ENCODE measurements at regions not wholly inside any gene's neighbourhood (a gene's known extent, or its start where the extent isn't known, plus 50 kb on each side); places are given as distances from the start of the nearest gene placed in this dataset.

DNA sequence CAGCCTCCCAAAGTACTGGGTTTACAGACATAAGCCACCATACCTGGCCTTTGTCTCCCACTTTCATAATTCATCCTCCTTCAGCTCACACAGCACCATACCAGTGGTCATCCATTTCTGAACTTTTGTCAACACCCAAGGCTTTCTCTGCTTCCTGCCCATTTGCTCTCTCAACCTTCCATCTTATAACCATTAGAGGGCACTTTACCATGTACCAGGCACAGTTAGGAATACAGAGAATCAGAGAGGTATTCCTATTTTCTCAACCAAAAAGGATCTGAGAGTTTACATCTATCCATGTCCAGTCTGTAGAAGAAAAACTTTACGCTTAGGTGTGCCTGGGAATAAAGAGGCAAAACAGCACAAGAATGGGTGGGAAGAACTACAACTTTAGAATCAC lies 397.6 kb downstream of the BUD13 start:
- TF ChIP-seq, protein P1, sequence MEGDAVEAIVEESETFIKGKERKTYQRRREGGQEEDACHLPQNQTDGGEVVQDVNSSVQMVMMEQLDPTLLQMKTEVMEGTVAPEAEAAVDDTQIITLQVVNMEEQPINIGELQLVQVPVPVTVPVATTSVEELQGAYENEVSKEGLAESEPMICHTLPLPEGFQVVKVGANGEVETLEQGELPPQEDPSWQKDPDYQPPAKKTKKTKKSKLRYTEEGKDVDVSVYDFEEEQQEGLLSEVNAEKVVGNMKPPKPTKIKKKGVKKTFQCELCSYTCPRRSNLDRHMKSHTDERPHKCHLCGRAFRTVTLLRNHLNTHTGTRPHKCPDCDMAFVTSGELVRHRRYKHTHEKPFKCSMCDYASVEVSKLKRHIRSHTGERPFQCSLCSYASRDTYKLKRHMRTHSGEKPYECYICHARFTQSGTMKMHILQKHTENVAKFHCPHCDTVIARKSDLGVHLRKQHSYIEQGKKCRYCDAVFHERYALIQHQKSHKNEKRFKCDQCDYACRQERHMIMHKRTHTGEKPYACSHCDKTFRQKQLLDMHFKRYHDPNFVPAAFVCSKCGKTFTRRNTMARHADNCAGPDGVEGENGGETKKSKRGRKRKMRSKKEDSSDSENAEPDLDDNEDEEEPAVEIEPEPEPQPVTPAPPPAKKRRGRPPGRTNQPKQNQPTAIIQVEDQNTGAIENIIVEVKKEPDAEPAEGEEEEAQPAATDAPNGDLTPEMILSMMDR (conservative IDR thresholded peaks at IDR 0.05), result no peak
- H3K4me1 Mint-ChIP-seq, result peaks cover 39% of the 10 kb centered on the region
- peaks cover 36% of the 10 kb centered on the region for H3K27me3 Mint-ChIP-seq (ENCODE audit: low read depth)
- DNase-seq (ENCODE audit: low read depth, low spot score), result no peak
- no peaks in the 10 kb centered on the region for H3K9me3 Mint-ChIP-seq
- H3K4me3 Mint-ChIP-seq, result no peak overlapping the region
- no peaks in the 10 kb centered on the region for H3K36me3 Mint-ChIP-seq (ENCODE audit: low read depth)
- no peak overlapping the region for H3K27ac Mint-ChIP-seq (ENCODE audit: unreplicated experiment)

DNA sequence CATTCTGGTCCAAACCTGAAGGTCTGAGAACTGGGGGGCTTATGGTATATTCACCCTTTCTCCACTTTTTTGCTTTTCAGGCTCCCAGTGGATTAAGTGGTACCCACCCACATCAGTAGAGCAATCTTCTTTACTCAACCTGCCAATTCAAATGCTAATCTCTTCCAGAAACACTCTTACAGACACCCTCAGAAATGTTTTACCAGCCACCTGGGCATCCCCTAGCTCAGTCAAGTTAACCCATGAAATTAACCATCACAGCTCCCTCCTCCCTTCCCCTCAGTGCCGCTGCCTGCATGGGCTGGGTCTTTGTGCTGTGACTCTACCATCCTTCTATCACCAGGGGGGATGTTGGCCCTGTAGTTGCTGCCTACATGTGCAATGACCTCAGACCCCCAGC lies 398.7 kb downstream of the BUD13 start:
- Mint-ChIP-seq H3K4me1 (peaks cover 36% of the 10 kb centered on the region), H3K9me3 (no peaks in the 10 kb centered on the region)

DNA sequence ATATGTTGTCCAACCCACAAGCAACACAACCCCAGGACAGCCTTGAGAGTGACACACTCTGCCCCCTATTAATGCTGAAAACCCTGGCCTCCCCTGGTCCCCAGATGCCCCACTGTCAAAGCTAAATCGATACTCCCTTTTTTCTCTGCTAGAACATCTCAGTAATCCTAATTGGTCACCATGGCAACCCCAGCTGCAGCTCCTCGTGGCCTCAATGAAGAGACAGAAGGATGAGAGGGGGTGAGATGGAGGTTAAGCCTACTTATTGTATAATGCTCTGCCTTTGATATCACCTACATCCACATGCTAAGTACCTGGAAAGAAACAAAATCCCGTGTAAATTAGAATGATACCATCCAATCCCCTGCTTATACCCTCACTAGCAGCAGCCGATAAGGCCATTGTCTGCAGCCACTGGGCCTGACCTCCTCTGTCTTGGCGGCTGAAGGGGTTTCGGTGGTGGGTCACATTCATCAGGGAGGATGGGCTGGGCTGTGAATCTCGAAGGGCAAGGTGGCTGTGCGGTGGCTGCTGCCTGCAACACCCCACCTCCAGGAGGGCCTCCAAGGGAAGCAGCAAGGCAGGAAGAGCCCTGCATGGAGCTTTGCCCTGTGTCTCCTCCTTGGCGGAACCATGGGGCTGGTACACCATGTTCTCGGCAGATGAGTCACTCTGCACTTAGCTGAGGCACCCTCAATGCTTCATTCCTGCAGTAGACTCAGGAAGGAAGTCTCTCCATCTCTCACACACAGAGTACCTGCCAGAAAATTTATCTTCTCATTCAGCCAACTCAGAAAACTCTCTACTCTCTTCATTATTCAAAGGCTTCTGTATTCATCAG lies 399.5 kb downstream of the BUD13 start:
- no peaks in the 10 kb centered on the region for H3K36me3 Mint-ChIP-seq (ENCODE audit: low read depth)
- no peak for DNase-seq (ENCODE audit: low read depth, low spot score)
- no peak overlapping the region for H3K27ac Mint-ChIP-seq (ENCODE audit: unreplicated experiment)
- TF ChIP-seq, protein P1 (conservative IDR thresholded peaks at IDR 0.05), result no peak
- peaks cover 36% of the 10 kb centered on the region for H3K4me1 Mint-ChIP-seq
- peaks cover 23% of the 10 kb centered on the region for H3K27me3 Mint-ChIP-seq (ENCODE audit: low read depth)
- no peak overlapping the region for H3K4me3 Mint-ChIP-seq
- no peaks in the 10 kb centered on the region for H3K9me3 Mint-ChIP-seq

More for the DNA sequence above, 398.7 kb downstream of the BUD13 start:
- TF ChIP-seq, protein P1 (conservative IDR thresholded peaks at IDR 0.05), result no peak
- Mint-ChIP-seq H3K4me3 (no peak overlapping the region), H3K36me3 (ENCODE audit: low read depth) (no peaks in the 10 kb centered on the region), H3K27ac (ENCODE audit: unreplicated experiment) (no peak overlapping the region), H3K27me3 (ENCODE audit: low read depth) (peaks cover 27% of the 10 kb centered on the region)
- DNase-seq (ENCODE audit: low read depth, low spot score), result no peak

DNA sequence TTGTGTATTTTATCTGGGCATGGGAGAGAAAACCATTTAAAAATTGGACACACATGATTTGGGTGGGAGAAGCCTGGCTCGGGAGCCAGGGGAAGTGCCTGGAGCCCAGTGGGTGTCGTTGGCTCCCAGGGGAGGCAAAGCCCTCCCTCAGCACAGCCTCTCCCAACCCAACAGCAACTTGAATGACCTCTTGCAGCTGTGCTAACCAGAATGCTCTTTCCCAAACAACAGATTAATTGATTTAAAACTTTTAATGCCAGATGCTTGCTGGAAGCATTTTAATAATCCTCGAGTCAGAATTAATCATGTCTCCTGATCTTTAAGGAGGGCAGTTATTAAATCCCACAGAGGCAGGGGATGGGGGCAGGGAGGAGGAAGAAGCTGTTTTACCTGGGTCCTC lies 401.6 kb downstream of the BUD13 start:
- H3K27ac Mint-ChIP-seq (ENCODE audit: unreplicated experiment), result peak overlapping the region; percentile 36
- H3K36me3 Mint-ChIP-seq (ENCODE audit: low read depth), result no peaks in the 10 kb centered on the region
- H3K27me3 Mint-ChIP-seq (ENCODE audit: low read depth), result peaks cover 26% of the 10 kb centered on the region
- H3K9me3 Mint-ChIP-seq, result no peaks in the 10 kb centered on the region
- no peak overlapping the region for H3K4me3 Mint-ChIP-seq
- peaks cover 35% of the 10 kb centered on the region for H3K4me1 Mint-ChIP-seq
- DNase-seq (ENCODE audit: low read depth, low spot score), result no peak
- TF ChIP-seq, protein P1 (conservative IDR thresholded peaks at IDR 0.05), result no peak

DNA sequence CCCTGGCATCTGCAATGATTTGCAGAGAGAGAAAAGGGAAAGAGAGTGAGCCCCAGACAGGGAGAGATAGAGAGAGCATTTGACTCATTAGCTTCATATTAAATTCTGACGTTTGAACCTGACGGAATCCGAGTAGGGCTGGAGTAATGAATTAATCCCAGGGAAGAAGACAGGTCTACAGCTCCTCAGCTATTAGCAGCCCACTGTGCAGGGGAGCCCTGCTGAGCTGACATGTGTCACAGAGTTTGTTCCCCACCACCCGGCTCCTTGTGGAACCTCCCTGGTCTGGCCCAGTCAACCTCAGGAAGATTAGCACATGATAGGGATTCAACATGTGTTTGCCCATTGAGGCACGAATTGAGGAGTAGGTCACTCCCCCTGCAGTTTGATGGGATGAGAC lies 404.0 kb downstream of the BUD13 start:
- H3K4me1 Mint-ChIP-seq, result peaks cover 24% of the 10 kb centered on the region
- H3K36me3 Mint-ChIP-seq (ENCODE audit: low read depth), result no peaks in the 10 kb centered on the region
- no peak overlapping the region for H3K27ac Mint-ChIP-seq (ENCODE audit: unreplicated experiment)
- H3K27me3 Mint-ChIP-seq (ENCODE audit: low read depth), result peaks cover 23% of the 10 kb centered on the region
- no peaks in the 10 kb centered on the region for H3K9me3 Mint-ChIP-seq
- TF ChIP-seq, protein P1 (conservative IDR thresholded peaks at IDR 0.05), result no peak
- H3K4me3 Mint-ChIP-seq, result no peak overlapping the region
- DNase-seq (ENCODE audit: low read depth, low spot score), result no peak
